HepG2 (cell line): ENCODE measurements at regions not wholly inside any gene's neighbourhood (a gene's known extent, or its start where the extent isn't known, plus 50 kb on each side); places are given as distances from the start of the nearest gene placed in this dataset.

Experiments used
- KAT8 ChIP-seq: IDR thresholded peaks from 2 replicates; pipeline ENCODE4 v1.6.1; 2016; ENCODE audit warnings: missing genetic modification reagents, missing compliant biosample characterization
- NFE2 ChIP-seq: sonication (generic); formaldehyde crosslinking; IDR thresholded peaks from 2 replicates; pipeline ENCODE4 v1.4.0; 2020; ENCODE audit warnings: missing genetic modification reagents
- NR2C2 ChIP-seq: sonication (generic); formaldehyde crosslinking; IDR thresholded peaks from 2 replicates; pipeline ENCODE4 v1.4.0; 2020; ENCODE audit warnings: missing genetic modification reagents, mild to moderate bottlenecking, moderate library complexity, borderline replicate concordance
- PATZ1 ChIP-seq: sonication (generic); formaldehyde crosslinking; IDR thresholded peaks from 2 replicates; pipeline ENCODE4 v1.4.0; 2020; ENCODE audit warnings: missing genetic modification reagents
- ZBTB39 ChIP-seq: sonication (generic); formaldehyde crosslinking; IDR thresholded peaks from 2 replicates; pipeline ENCODE4 v1.5.0; 2020; ENCODE audit warnings: missing genetic modification reagents

- TF ChIP-seq ZBTB39 (CRISPR knock-in tag) (no peak), KAT8 (no peak), PATZ1 (CRISPR knock-in tag) (no peak), NR2C2 (CRISPR knock-in tag) (no peak), NFE2 (CRISPR knock-in tag) (no peak)
Measured at GRCh38 chr4:104878936-104879335, 267.7 kb upstream of the TET2 start.
